ENCODE measurements at regions not wholly inside any gene's neighbourhood (a gene's known extent, or its start where the extent isn't known, plus 50 kb on each side); places are given as distances from the start of the nearest gene placed in this dataset.
"Not testable (repeated sequence)": the region's sequence is repeated elsewhere in the genome, so short reads cannot be mapped to it uniquely, and the experiment has no call there.

DNA sequence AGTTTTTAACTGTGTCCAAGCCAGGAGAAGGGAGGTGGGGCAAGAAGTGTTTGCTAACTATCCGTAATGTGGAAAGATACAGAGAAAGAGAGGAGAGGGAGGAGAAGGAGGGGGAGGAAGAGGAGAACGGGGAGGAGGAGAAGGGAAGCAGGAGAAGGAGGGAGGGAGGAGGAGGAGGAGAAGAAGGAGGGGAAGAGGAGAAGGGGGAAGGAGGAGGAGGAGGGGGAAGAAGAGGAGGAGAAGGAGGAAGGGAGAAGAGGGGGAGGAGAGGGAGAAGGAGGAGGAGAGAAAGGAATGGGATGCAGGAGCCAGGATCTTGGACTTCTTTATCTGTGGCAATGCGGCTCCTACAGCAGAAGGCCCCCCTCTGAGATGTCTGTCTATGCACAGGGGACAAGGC is 510.3 kb upstream of the CCDC196 start:
- no peak for DNase-seq

GRCh38 chr14:65976761-65977404 is 509.3 kb upstream of the CCDC196 start:
- no peak for DNase-seq

GRCh38 chr14:65981192-65981843 is 504.9 kb upstream of the CCDC196 start:
- DNase-seq, result no peak

GRCh38 chr14:65986041-65986440 is 500.1 kb upstream of the CCDC196 start:
- DNase-seq, result no peak

- no peak for DNase-seq
Measured at GRCh38 chr14:65989981-65990380, 496.2 kb upstream of the CCDC196 start.

DNA sequence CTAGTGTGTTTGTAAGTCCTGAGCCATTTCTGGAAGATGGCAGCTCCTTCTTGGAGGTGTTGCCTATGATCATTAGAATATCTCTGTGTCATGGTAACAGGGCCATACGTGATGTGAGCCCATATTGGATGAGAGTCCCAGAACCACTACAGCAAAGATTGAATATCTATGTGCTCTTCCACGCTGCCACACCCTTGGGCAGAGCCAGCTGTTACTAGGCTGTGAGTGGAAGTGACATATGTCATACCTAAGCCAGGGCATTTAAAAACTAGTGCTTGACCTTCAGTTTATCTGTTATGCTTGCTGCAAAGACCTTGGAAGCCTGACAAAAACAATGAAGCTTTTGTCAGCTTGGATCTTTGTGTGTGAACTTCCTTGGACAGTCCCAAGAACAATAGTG is 495.1 kb upstream of the CCDC196 start:
- no peak for DNase-seq

GRCh38 chr14:65991935-65992334 is 494.2 kb upstream of the CCDC196 start:
- not testable (repeated sequence) for DNase-seq

- DNase-seq, result no peak
Measured at GRCh38 chr14:65993103-65993502, 493.1 kb upstream of the CCDC196 start.

DNA sequence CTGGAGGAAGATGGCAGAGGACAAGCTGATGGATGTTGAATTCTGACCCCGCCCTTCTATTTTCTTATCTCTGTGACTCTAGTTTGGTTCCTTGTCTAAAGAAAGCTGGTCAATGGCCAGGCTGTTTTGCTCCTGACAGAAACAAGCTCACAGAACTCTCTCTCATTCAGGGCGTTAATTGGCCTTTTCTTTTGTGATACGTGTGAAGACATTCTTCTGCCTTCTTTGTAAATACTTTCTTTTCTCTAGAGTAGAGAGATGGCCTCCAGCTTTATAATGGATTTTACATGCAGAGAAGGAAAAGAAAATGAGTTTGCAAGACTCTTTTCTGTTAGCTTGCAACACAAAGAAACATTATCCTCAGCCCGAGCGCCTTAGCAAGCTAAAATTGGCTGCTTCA is 492.2 kb upstream of the CCDC196 start:
- no peak for DNase-seq

- DNase-seq, result no peak
Measured at GRCh38 chr14:65997347-65997746, 488.8 kb upstream of the CCDC196 start.

GRCh38 chr14:65999865-66000264 is 486.3 kb upstream of the CCDC196 start:
- no peak for DNase-seq

DNA sequence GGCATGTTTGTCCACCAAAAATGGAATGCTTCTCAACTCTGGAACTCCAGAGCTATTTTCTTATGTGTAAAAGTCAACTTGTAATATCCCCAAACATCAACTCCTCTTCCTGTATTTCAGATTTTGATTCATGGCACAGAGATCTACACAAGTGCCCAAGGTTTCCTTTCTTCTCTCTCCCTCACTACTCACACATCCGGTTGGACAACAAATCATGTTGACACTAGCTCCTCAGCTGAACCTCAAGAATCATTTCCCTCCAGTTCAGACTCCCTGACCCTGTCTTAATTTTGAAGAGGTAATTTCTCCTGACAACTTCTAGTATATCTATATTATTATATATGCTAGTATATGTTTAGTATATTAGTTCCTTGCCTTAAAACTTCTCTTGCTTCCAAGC is 485.4 kb upstream of the CCDC196 start:
- no peak for DNase-seq

DNA sequence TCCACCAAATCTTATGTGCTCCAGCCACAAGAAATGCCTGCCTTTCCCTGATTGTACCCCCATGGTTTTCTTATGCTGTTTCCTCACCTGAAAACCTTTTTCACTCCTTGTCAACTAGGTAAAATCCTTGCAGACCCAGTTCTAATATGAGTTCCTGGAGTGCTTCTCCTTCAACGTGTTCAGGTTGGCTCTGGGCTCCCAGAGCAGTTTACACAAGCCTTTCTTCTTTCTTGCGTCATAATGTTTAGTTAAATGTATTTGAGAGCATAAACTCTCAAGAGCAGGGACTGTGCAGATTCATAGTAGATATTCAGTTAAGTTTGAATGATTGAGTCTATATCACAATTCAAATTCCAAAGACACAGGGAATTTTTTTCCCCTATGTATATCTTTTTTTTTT is 484.8 kb upstream of the CCDC196 start:
- DNase-seq, result no peak

DNA sequence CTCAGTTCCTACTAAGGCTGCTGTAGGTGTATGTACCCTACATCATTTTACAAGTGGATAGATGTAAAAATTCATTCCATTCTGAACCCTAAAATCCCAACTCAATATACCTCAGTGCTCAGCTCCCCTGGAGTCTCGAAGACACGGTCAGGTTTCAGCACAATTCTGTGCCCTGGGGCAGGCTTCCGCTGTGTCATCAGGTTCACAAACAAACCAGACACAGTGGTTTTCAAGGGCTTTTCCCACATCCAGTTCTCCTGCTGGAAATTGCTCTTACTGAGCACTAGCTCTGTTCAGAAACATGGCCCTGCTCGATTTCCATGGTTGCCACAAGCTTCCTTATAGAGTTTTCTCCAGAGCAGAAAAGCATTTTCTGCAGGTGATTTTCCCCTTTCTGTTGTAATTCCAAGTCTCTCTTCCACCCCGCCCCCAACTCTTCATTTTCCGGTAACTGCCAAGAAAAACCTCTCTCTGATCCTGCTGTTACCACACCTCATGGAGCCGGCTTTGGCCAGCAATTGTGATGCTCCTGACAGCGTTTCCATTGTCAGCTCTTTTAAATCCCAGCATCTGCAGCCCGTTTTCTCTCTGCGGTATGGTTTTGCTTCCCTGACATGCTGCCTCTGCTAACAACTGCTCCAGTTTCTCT is 483.0 kb upstream of the CCDC196 start:
- no peak for DNase-seq

DNA sequence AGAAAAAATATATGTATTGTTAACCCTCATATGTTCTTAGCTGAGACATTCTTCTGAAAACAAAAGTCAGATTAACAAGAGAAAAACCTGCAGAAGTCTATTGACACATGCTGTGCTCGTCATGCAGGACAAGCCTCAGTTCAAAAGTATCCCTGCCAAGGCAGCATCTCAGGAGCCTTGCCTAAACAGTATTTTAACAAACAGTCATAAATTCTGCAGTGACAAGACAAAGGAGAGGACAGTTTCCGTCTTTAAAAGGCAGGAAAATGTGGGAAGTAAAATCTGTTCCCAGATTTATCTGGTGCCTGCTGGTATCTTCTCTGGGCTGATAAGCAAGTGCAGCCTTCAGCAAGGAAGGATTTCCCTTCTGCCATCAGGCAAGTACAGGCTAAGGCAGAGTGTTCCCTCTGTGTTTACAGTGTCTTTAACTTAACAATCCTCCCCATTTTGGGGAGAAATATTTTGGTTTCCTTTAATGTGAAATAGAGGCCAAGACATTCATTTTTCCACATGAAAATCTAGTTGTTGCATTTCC is 480.2 kb upstream of the CCDC196 start:
- no peak for DNase-seq

DNA sequence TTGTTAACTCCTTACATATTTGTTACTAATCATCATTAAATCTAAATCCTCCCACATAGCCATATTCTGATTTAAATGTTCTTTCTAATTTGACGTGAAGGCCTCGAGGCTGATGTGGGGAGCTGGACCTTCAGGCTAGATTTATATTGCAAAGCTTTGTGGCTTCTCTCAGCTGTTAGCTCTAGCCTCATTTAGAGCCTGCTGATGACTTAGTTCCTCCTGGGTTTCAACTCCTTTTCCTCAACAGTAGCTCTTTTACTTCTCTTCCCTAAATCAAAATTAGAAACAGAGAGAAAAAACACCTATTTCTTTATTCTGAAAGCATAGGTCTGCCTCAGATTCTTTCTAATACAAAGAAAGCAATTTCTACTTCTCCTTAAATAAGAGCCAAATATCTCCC is 477.5 kb upstream of the CCDC196 start:
- DNase-seq, result no peak

DNA sequence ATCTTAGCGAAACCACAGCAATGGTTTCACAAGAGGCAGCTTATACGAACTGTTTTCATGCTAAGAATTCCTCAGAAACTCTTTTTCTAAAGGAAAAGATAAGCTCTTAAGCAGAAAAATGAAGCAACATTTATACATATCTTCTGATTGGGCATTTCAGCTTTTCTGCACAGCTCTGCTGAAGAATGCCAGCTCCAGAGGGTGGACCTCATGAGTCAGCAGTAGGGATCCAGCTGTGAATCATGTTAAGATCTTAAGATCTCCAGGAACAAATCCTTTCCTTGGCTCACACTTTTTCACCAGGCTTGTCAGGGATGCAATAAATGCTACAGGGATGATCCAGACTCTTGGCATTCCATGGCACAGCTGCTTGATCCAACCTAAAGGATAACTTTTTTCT is 477.1 kb upstream of the CCDC196 start:
- DNase-seq, result no peak

DNA sequence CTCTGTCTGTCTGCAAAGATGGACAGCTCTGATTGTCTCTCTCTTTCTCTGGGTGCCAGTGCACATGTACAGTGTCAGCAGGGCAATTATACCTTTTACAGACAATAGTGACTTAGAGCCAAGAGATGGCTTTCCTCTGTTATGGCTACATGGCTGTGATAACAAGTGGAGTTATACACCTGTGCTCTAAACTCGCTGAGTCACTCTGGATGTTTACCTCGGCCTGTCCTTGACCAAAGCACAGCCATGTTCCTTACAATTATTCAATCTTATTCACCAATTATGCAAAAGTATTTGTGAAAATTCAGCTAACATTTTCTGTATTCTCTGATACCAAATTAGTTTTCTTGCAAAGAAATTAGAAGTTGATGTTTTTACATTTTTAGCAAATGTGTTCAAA is 475.5 kb upstream of the CCDC196 start:
- DNase-seq, result no peak

- no peak for DNase-seq
Measured at GRCh38 chr14:66011855-66012254, 474.3 kb upstream of the CCDC196 start.

- not testable (repeated sequence) for DNase-seq
Measured at GRCh38 chr14:66013607-66014006, 472.6 kb upstream of the CCDC196 start.

DNA sequence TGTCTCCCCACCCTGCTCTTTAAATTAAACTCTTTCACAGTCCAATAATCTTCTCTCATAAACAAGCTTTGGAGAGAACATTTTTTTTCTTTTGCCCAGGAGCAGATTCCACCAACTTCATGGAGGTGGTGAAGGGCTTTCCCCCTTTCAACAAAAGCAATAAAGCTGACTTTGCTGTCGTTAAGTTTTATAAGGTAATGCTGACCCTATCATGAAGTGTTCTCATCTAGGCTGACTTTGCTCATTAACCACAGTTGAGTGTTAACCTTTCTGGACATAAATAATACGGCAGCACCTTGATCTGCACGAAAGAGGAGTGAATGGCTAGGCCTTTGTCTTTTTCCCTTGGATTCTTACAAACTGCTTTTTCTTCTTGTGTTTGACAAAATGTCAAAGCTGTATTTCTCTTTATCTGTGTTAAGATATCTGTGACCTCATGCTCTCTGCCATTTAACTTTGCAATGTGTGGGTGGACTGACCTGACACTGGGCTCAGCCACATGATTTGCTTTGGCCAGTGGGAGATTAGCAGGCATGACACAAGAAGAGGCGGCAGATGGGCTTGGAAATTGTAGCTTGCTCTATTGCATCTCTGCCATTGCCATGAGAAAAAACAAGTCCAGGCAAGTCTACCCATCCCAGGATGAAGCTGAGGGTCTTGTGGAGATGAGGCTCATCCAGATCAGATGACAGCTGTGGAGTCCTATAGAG is 470.9 kb upstream of the CCDC196 start:
- no peak for DNase-seq

- DNase-seq, result no peak
Measured at GRCh38 chr14:66017927-66018326, 468.2 kb upstream of the CCDC196 start.

DNA sequence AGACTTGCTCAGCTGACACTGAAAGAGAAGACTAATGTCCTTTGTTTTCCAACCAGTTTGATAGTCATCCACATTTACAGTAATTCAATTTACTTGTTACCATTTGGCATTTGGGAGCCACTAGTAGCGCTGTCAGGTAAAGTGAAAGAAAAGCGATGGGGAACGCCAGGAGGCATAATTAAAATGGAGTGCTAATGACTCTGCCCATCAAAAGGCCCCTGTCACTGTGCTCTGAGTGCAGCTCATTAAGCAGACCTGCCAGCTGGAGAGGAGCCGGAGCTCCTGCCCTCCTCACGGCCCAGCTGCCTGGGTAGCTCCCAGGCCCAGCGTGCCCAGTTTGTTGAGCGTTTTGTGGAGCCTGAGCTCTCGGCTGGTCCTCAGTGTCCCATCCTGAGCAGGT is 463.6 kb upstream of the CCDC196 start:
- no peak for DNase-seq

DNA sequence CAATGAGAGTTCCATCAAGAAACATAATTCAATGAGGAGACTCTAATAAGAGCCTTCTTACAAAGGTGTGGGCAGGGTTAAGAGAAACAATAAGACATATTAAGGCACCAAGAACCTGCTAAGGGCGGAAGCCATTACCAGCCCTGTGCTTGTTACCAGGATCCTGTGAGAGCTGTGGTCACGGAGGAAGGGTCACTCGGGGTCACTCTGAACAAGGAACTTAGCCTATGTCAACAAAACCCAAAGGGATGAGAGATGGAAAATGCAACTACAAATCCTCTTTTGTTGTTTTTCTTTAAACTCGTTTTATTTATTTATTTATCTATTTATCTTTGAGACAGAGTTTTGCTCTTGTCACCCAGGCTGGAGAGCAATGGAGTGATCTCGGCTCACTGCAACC is 460.4 kb upstream of the CCDC196 start:
- no peak for DNase-seq
